Stomach (tissue), 8 donors: ENCODE measurements at regions not wholly inside any gene's neighbourhood (a gene's known extent, or its start where the extent isn't known, plus 50 kb on each side); places are given as distances from the start of the nearest gene placed in this dataset.

Experiments used
- DNase-seq, 2 donors: peaks; one replicate each; pipeline versions ENCODE4 v3.0.0 to v3.0.0-alpha.2; 2013 to 2019
- H3K27ac ChIP-seq, 5 donors: fragments of 200-600 bp in 4 of 5; sonication (generic) in 4 of 5; one replicate each; pipeline ENCODE4 v1.5.1; 2013 to 2019; ENCODE audit warnings: mild to moderate bottlenecking in 1 of 5, moderate library complexity in 1 of 5
- H3K27me3 ChIP-seq, 3 donors: fragments of 200-600 bp; sonication (generic); one replicate each; pipeline ENCODE4 v1.5.1; 2017 to 2019; ENCODE audit warnings: mixed run types in 1 of 3
- H3K36me3 ChIP-seq, 4 donors: fragments of 200-600 bp; sonication (generic); 1 replicate in 3 of 4; 2 replicates in 1 of 4; pipeline ENCODE4 v1.5.1; 2016 to 2019
- H3K4me1 ChIP-seq, 4 donors: fragments of 200-600 bp; sonication (generic); one replicate each; pipeline ENCODE4 v1.5.1; 2016 to 2019
- H3K4me3 ChIP-seq, 4 donors: fragments of 200-600 bp; sonication (generic) in 3 of 4; one replicate each; pipeline ENCODE4 v1.5.1; 2016 to 2019; ENCODE audit warnings: mild to moderate bottlenecking in 1 of 4
- H3K9me3 ChIP-seq, 4 donors: fragments of 200-600 bp; sonication (generic); one replicate each; pipeline ENCODE4 v1.5.1; 2016 to 2019
- CTCF ChIP-seq, 7 experiments: fragments of 450-650 bp in 4 of 7; fragments of 200-600 bp in 3 of 7; sonication (generic) in 3 of 7; IDR thresholded peaks; one replicate each; pipeline ENCODE4 v1.5.1; 2016 to 2019; ENCODE audit warnings: antibody characterized with exemption in 7 of 7, control low read depth in 2 of 7, mild to moderate bottlenecking in 1 of 7
- EP300 ChIP-seq: sonication (generic); formaldehyde crosslinking; IDR thresholded peaks from one replicate; pipeline ENCODE4 v1.6.1; 2017; ENCODE audit warnings: antibody characterized with exemption
- POLR2A ChIP-seq, 4 donors: fragments of 450-650 bp; IDR thresholded peaks; one replicate each; pipeline ENCODE4 v1.6.1; 2016; ENCODE audit warnings: antibody characterized with exemption in 4 of 4, control low read depth in 2 of 4, mild to moderate bottlenecking in 1 of 4, moderate library complexity in 1 of 4
- POLR2AphosphoS5 ChIP-seq, 3 donors: sonication (generic); formaldehyde crosslinking; IDR thresholded peaks; one replicate each; pipeline ENCODE4 v1.6.1; 2016; ENCODE audit warnings: antibody characterized with exemption in 3 of 3
- WGBS, 5 donors: extraction: QIAGEN DNeasy Blood & Tissue Kit in 3 of 5; methylation state at CpG; one replicate each; pipeline versions ENCODE4 v1.1.5 to v1.1.7; 2013 to 2018; 5-methylcytosine and 5-hydroxymethylcytosine counted together
- intact Hi-C: fragments of 100-400 bp; cut with DNase I; formaldehyde crosslinking; loops from one replicate; pipeline ENCODE4 v1.15.1; 2023; ENCODE audit warnings: low total_unique reads
- donor health status: healthy with polysubstance abuse.
- donor health status: Bipolar disorder and iron deficiency.
- donor health status: healthy.

GRCh38 chr6:167710363-167710920, 116.3 kb upstream of the AFDN start:
- H3K27ac ChIP-seq, result no peak overlapping the region
- intact Hi-C loops, result no loop called here
- 87 to 93% (median 90%) methylated on average over 13 of the region's 13 CpGs for WGBS, 5 donors

GRCh38 chr6:167711211-167711610, 115.5 kb upstream of the AFDN start:
- intact Hi-C loops, result no loop called here
- TF ChIP-seq POLR2AphosphoS5 (IDR thresholded peaks at IDR 0.05) (no peak), POLR2A (IDR thresholded peaks at IDR 0.05) (no peak), EP300 (no peak), CTCF (IDR thresholded peaks at IDR 0.05) (no peak)
- peaks cover 0 to 59% (median 0%) of the 10 kb centered on the region in 3 donors for H3K27me3 ChIP-seq
- peaks cover 0 to 10% (median 3%) of the 10 kb centered on the region in 4 donors for H3K4me1 ChIP-seq
- no peak for DNase-seq
- H3K9me3 ChIP-seq, result no peaks in the 10 kb centered on the region
- no peaks in the 10 kb centered on the region for H3K36me3 ChIP-seq
- 84 to 94% (median 91%) methylated on average over 8 of the region's 8 CpGs for WGBS, 5 donors
- no peak overlapping the region for H3K4me3 ChIP-seq
- H3K27ac ChIP-seq, result no peak overlapping the region

More at GRCh38 chr6:167710363-167710920, 116.3 kb upstream of the AFDN start:
- peaks cover 0 to 59% (median 0%) of the 10 kb centered on the region in 3 donors for H3K27me3 ChIP-seq
- no peak for TF ChIP-seq POLR2AphosphoS5 (IDR thresholded peaks at IDR 0.05)
- TF ChIP-seq POLR2A (IDR thresholded peaks at IDR 0.05), result no peak
- TF ChIP-seq EP300, result no peak
- H3K36me3 ChIP-seq, result no peaks in the 10 kb centered on the region
- no peak for DNase-seq
- no peaks in the 10 kb centered on the region for H3K9me3 ChIP-seq
- H3K4me1 ChIP-seq, result peaks cover 0 to 10% (median 3%) of the 10 kb centered on the region in 4 donors
- H3K4me3 ChIP-seq, result no peak overlapping the region

- Histone ChIP-seq H3K27me3 (peaks cover 0 to 51% (median 0%) of the 10 kb centered on the region in 3 donors), H3K9me3 (no peaks in the 10 kb centered on the region), H3K4me3 (no peak overlapping the region), H3K4me1 (peaks cover 0 to 10% (median 3%) of the 10 kb centered on the region in 4 donors), H3K27ac (no peak overlapping the region), H3K36me3 (no peaks in the 10 kb centered on the region)
- TF ChIP-seq POLR2A (IDR thresholded peaks at IDR 0.05) (no peak), EP300 (no peak), POLR2AphosphoS5 (IDR thresholded peaks at IDR 0.05) (peak in 1 of 3 donors; percentile 12), CTCF (IDR thresholded peaks at IDR 0.05) (no peak)
- DNase-seq, result peak in 1 of 2 donors; percentile 48
- WGBS, 5 donors, result 68 to 85% (median 72%) methylated on average over 17 to 19 of the region's 19 CpGs
- intact Hi-C loops, result no loop called here
Measured at GRCh38 chr6:167711768-167712730, 114.7 kb upstream of the AFDN start.

- Histone ChIP-seq H3K36me3 (no peaks in the 10 kb centered on the region), H3K27ac (no peak overlapping the region), H3K4me3 (no peak overlapping the region), H3K4me1 (peaks cover 0 to 10% (median 3%) of the 10 kb centered on the region in 4 donors), H3K9me3 (no peaks in the 10 kb centered on the region), H3K27me3 (peaks cover 0 to 48% (median 0%) of the 10 kb centered on the region in 3 donors)
- DNase-seq, result no peak
- WGBS, 5 donors, result 79 to 89% (median 86%) methylated on average over 9 to 18 of the region's 18 CpGs
- intact Hi-C loops, result no loop called here
- TF ChIP-seq EP300 (no peak), POLR2AphosphoS5 (IDR thresholded peaks at IDR 0.05) (no peak), POLR2A (IDR thresholded peaks at IDR 0.05) (no peak), CTCF (IDR thresholded peaks at IDR 0.05) (no peak)
Measured at GRCh38 chr6:167712731-167713475, 113.8 kb upstream of the AFDN start.
